GM19240 (cell line): ENCODE measurements at regions not wholly inside any gene's neighbourhood (a gene's known extent, or its start where the extent isn't known, plus 50 kb on each side); places are given as distances from the start of the nearest gene placed in this dataset.

Experiments
- DNase-seq: peaks from one replicate; pipeline ENCODE4 v3.0.0; 2011; ENCODE audit warnings: low spot score; ENCODE audit not compliant: insufficient read length

- no peak for DNase-seq
These were observed 685.0 kb downstream of the MATN1 start for GRCh38 chr1:30038134-30039025.

- no peak for DNase-seq
These were observed 685.9 kb downstream of the MATN1 start for GRCh38 chr1:30037251-30038118.

- DNase-seq: no peak
These were observed 686.7 kb downstream of the MATN1 start for GRCh38 chr1:30036666-30037065.

GRCh38 chr1:30036229-30036547, 687.2 kb downstream of the MATN1 start:
- no peak for DNase-seq

- no peak for DNase-seq
These were observed 687.7 kb downstream of the MATN1 start for GRCh38 chr1:30035522-30036228.

GRCh38 chr1:30034627-30035521, 688.5 kb downstream of the MATN1 start:
- no peak for DNase-seq

GRCh38 chr1:30034105-30034626, 689.2 kb downstream of the MATN1 start:
- DNase-seq: no peak

GRCh38 chr1:30033256-30034104, 689.9 kb downstream of the MATN1 start:
- DNase-seq: no peak

GRCh38 chr1:30032302-30032701, 691.1 kb downstream of the MATN1 start:
- no peak for DNase-seq

GRCh38 chr1:30029677-30030076, 693.7 kb downstream of the MATN1 start:
- no peak for DNase-seq

- DNase-seq: no peak
These were observed 694.4 kb downstream of the MATN1 start for GRCh38 chr1:30028939-30029338.

GRCh38 chr1:30028283-30028682, 695.1 kb downstream of the MATN1 start:
- no peak for DNase-seq

- no peak for DNase-seq
These were observed 696.1 kb downstream of the MATN1 start for GRCh38 chr1:30027247-30027646.

GRCh38 chr1:30024411-30025195, 698.8 kb downstream of the MATN1 start:
- DNase-seq: no peak

- DNase-seq: no peak
These were observed 699.9 kb downstream of the MATN1 start for GRCh38 chr1:30023339-30024022.

- DNase-seq: no peak
These were observed 709.4 kb downstream of the MATN1 start for GRCh38 chr1:30014031-30014430.

- DNase-seq: no peak
These were observed 710.6 kb downstream of the MATN1 start for GRCh38 chr1:30012455-30013440.
